ENCODE measurements at regions not wholly inside any gene's neighbourhood (a gene's known extent, or its start where the extent isn't known, plus 50 kb on each side); places are given as distances from the start of the nearest gene placed in this dataset.
A peak's percentile ranks its signal among the peaks of the same experiment; 100 is the strongest.
"Not testable (repeated sequence)": the region's sequence is repeated elsewhere in the genome, so short reads cannot be mapped to it uniquely, and the experiment has no call there.

- DNase-seq (no peak), ATAC-seq (no peak)
Measured at GRCh38 chr2:84137034-84137433, 322.0 kb downstream of the SUCLG1 start.

DNA sequence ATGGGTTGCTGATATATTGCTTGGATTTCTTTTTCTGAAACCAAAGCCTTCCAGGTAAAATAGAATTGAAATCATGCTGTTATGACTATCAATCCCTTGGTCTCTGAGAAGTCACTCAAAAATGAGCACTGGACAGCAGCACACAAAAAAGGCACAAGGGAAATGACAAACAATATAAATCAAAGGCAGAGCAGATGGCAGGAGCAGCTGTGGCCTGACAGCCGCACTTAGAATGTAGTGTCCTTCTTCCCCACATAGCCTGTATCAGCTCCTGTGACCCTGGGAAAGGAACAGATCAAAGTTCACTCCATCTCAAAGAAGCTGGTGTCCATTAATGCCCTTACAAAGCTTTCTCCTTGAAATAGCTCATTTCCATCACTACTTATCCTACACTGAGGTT, 326.7 kb downstream of the SUCLG1 start:
- DNase-seq = no peak
- ATAC-seq = no peak

- no peak for ATAC-seq
- DNase-seq = no peak
Measured at GRCh38 chr2:84131278-84131830, 327.7 kb downstream of the SUCLG1 start.

DNA sequence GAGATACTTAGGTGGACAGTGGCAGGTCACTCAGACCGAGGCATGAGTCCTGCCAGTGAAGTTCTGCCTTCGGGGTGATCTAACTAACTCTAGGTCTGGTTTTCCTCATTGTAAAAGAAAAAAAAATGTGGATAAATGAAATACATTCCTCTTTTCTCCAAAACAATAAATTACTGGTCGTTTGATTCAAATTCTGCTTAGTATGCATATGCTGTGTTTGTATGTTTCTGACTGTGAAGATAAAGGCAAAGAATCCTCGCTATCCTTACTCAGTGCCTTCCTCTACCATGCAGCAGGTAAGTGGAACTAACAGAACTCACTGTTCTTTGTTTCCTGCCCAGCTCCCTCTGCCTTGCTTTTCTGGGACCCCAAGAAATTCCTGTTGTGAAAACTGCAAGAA, 330.1 kb downstream of the SUCLG1 start:
- no peak for DNase-seq
- no peak for ATAC-seq

DNA sequence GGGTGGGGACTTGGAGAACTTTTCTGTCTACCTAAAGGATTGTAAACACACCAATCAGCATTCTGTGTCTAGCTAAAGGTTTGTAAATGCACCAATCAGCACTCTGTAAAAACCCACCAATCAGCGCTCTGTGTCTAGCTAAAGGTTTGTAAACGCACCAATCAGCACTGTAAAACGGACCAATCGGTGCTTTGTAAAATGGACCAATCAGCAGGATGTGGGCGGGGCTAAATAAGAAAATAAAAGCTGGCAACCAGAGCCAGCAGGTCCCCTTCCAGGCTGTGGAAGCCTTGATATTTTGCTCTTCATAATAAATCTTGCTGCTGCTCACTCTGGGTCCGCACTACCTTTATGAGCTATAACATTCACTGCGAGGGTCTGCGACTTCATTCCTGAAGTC, 331.3 kb downstream of the SUCLG1 start:
- not testable (repeated sequence) for ATAC-seq, DNase-seq

DNA sequence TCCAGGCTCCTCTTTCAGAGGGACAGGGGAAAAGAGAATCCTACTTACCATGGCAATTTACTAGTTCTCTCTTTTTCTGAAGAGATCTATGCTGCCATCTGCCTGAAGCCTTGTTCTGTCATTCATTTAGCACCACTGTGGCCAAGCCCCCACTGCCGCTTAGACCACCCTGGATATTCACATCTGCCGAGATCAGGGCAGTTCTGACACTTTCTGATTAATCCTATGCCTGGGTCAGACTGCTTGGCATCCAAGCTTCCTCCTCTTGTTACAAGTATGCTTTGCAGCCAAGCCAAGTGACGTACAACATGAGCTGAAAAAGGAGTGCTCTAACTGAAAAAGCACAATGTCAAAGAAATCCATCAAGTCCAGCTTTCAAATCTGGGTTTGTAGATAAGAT, 332.6 kb downstream of the SUCLG1 start:
- DNase-seq (no peak), ATAC-seq (no peak)

GRCh38 chr2:84126084-84126483, 333.0 kb downstream of the SUCLG1 start:
- ATAC-seq (no peak), DNase-seq (no peak)

DNA sequence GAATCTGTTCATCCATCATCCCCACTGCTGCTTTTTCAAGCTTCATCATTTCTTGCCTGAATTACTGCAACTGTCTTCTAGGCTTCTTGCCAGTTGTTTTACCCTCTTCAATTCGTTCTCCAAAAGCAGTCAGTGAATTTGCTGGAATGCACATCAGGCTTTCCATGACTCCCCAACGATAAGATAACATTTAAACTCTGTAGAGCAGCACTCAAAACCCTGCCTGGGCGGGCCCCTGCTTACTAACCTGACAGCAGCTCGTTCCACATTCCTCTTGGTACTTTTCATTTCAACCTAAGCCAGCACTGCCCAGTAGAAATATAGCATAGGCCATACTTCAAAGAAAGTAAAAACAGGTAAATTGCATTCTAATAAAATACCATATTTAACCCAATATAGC, 342.9 kb downstream of the SUCLG1 start:
- no peak for ATAC-seq
- no peak for DNase-seq

DNA sequence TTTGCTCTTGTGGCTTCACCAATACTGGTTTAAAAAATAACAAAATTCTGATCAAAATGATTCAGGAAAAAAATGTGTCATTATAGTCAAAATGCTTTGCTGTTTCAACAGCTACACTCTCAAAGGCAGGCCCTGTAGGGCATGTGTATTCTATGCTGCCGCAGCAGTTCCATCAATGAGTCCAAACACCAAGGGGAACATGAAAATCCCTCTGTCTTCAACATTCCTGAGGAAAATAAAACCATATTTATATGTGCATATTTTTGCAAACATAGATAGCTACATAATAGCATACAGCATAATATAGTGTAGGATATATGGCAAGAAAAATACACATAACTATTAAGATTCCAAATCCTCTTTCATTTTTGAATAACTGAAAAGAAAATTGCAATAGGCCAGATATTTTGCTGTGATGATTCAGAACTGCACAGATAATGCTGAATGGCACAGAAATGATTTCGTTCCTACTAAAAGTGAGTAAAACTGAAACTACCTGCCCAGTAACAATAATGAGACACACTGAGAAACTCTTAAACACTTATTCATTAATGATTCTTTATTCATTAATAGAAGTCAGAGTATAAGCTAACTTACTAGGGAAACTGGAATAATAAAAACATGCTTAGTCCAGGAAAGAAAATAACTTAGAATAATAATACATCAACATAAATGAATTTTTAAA, 343.8 kb downstream of the SUCLG1 start:
- ATAC-seq (no peak), DNase-seq (no peak)

GRCh38 chr2:84103816-84104527, 355.1 kb downstream of the SUCLG1 start:
- ATAC-seq, DNase-seq: not testable (repeated sequence)

DNA sequence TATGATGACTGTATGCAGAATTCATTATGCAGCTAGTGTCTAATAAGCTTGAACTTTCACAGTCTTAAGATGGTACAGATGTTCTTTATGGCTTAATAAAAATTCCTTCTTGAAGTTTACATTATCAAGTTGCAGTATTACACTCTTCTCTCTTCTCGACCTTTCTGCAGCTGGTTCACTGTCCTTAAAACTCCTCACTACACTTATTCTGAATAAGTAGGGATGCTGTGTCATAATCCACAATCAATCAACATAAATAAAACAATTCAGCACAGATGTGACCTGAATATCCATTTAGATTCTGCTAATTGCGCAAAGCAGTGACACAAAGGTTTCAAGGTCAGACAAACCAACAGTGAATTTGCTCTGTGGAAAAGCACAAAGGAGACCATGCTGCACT, 356.8 kb downstream of the SUCLG1 start:
- ATAC-seq (no peak), DNase-seq (no peak)

GRCh38 chr2:84088656-84089055, 370.4 kb downstream of the SUCLG1 start:
- ATAC-seq (no peak), DNase-seq (no peak)

GRCh38 chr2:84085562-84085961, 373.5 kb downstream of the SUCLG1 start:
- DNase-seq = no peak

GRCh38 chr2:84084856-84085255, 374.2 kb downstream of the SUCLG1 start:
- DNase-seq = no peak
- no peak for ATAC-seq

More at GRCh38 chr2:84085562-84085961, 373.5 kb downstream of the SUCLG1 start:
- ATAC-seq = no peak

DNA sequence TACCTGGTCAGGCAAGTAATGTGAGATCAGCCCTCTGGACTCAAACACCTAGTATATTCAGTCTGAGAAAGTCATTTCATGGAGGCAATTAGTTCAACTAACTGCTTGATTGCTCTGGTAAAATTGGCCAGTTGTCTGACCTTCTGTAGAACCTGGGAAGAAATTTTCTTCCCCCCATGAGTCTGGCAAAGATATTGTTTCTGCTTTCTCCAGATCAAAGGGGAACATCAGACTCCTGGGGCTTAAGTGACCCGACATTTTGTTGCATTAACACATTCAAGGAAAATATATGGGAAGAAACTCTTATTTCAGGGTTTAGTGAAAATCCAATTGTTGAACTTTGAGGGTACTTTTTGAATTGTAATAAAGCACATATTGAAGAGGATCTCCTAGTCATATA, 375.1 kb downstream of the SUCLG1 start:
- DNase-seq = no peak
- ATAC-seq = no peak

DNA sequence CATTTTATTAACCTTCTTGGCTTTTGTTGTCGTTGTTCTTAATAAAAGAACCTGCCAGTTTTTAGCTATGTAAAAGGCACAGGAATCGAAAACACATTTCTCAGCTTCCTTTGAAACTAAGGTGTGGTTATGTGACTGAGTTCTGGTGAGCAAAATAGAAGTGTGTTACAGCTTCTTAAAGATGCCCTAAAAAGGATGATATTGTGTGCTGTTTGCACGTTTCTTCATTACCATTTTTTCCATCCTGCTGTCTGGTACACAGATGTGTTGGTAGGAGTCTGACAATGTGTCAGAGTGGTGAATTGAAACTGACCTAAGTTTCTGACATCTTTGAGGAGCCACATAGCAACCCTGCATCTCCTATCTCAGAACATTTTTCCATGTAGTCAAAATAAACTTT, 380.6 kb downstream of the SUCLG1 start:
- DNase-seq (no peak), ATAC-seq (no peak)

DNA sequence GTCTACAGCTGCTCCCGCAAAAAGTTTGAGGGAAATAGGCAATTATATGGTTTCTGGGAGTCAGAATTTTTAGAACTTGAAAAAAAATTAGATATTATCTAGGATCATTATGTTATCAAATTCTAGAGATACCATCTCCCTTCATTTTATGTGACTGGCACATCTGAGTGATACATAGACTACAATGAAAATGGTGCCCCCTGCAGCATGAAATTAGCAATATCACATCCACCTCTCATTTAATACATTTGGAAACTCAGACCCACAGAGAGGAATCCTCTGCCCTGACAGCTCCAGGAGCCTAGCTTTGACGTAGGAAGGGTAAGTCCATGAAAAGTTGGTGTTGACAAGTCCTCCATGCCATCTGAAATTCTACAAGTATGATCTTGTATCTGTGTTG, 381.6 kb downstream of the SUCLG1 start:
- ATAC-seq (no peak), DNase-seq (peak; percentile 5)

DNA sequence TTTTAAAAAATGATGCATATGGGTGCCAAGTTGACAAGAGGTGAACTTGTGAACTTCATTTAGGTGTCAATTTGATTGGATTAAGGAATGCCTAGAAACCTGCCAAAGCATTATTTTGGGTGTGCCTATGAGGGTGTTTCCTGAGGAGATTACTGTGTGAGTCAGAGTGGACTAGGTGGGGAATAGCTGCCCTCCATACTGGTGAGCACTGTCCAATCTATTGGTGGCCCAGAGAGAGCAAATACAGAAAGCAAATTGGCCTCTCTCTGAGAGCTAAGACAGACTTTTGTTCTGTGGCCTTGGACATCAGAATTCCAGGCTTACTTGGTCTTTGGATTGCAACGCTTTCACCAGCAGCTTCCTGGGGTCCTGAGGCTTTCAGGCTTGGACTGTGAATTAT, 388.0 kb downstream of the SUCLG1 start:
- ATAC-seq (no peak), DNase-seq (no peak)

DNA sequence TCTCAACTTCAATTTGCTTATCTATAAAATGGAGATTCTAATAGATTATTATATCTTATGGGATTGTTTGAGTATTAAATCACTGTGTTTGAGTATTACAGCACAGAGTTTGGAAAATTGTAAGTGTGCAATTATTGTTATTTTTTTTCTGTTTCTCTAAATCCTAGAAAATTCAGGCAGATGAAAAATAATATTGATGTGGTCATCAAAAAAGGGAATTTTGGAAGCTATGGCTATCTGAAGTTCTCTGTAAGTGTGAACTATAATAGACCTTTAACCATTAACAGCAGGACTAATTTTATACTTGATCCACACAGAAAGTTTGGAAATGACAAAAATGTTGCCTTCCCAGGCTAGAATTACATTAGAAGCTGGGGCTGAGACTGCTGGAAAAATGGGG, 393.2 kb downstream of the SUCLG1 start:
- DNase-seq = no peak
- ATAC-seq = no peak

DNA sequence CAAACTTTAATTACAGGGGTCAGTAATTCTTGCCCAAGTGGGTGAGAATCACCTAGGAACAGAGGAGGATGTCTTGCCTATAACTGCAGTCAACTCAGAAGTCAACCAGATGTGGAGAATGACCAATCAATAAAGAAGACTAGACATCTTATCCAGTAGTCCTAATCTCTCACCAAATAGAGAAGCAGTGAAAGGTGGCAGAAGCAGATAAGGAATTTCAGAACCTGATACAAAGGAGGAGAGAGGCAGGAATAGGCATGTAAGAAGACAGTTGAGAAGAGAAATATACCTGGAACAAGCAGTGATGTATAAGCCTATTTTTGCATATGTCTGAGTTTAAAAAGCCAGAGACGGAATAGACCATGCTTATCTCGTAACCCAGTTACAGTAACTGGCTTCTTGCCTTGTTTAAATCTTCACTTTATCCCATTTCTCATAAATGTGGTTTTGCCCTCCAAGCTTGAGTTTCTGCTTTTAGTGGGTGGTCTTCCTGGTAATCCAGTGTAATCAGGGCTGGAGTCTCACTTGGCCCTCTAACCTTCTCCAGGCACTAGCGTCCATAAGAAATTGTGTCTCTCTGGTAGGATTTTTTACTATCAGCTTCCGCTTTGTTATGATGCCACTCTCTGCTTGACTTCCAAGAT, 401.0 kb downstream of the SUCLG1 start:
- no peak for DNase-seq
- ATAC-seq = no peak

- ATAC-seq = no peak
Measured at GRCh38 chr2:84055816-84056215, 403.3 kb downstream of the SUCLG1 start.

DNA sequence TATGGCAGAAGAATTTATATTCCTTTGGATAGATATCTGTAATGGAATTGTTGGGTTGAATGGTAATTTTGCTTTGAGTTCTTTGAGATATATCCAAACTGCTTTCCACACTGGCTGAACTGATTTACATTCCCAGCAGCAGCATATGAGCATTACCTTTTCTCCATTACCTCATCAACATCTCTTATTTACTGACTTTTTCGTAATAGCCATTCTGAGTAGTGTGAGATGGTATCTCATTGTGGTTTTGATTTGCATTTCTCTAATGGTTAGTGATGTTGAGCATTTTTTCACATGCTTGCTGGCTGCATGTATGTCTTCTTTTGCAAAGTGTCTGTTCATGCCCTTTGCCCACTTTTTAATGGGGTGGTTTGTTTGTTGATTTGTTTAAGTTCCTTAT, 404.5 kb downstream of the SUCLG1 start:
- DNase-seq, ATAC-seq: not testable (repeated sequence)

More at GRCh38 chr2:84055816-84056215, 403.3 kb downstream of the SUCLG1 start:
- DNase-seq = no peak

GRCh38 chr2:84052913-84053312, 406.2 kb downstream of the SUCLG1 start:
- no peak for ATAC-seq
- no peak for DNase-seq

All from stimulated activated naive CD8-positive, alpha-beta T cell treated with anti-CD3 and anti-CD28 coated beads, Interleukin-15, Interleukin-2, amounts not matched to agents 100 U/mL and 50 U/mL, for 24 hours (primary cell).